WI38 (cell line): ENCODE measurements at regions not wholly inside any gene's neighbourhood (a gene's known extent, or its start where the extent isn't known, plus 50 kb on each side); places are given as distances from the start of the nearest gene placed in this dataset.

ENCODE experiments used
- H3K4me3 ChIP-seq: 2 replicates; pipeline ENCODE4 v1.5.1; 2011; ENCODE audit warnings: low read depth, mild to moderate bottlenecking, control low read depth, low read length
- TF ChIP-seq, protein P1 (sequence below): IDR thresholded peaks from 2 replicates; pipeline ENCODE4 v1.5.1; 2012; ENCODE audit warnings: low read depth, mild to moderate bottlenecking, control low read depth, low read length

DNA sequence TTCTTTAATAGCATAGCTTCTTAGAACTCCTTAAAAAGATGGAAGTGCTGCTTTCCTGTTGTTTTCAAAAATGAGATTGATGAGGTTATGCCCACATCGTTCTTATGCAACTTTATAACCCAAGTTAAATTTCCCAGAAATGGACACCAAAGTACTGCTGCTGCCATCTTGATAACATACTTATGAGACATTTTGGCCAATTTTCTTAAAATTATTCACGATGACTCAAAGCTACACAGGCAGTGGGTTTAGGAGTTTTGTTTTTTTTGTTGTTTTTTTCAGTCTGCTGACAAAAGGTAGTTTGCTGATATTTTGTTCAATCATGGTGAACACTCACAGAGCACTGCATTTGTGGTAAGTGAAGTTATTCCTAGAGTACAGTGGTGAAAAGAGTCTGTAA is 54.9 kb upstream of the RFC3 start:
- H3K4me3 ChIP-seq: no peak overlapping the region
- TF ChIP-seq, protein P1, sequence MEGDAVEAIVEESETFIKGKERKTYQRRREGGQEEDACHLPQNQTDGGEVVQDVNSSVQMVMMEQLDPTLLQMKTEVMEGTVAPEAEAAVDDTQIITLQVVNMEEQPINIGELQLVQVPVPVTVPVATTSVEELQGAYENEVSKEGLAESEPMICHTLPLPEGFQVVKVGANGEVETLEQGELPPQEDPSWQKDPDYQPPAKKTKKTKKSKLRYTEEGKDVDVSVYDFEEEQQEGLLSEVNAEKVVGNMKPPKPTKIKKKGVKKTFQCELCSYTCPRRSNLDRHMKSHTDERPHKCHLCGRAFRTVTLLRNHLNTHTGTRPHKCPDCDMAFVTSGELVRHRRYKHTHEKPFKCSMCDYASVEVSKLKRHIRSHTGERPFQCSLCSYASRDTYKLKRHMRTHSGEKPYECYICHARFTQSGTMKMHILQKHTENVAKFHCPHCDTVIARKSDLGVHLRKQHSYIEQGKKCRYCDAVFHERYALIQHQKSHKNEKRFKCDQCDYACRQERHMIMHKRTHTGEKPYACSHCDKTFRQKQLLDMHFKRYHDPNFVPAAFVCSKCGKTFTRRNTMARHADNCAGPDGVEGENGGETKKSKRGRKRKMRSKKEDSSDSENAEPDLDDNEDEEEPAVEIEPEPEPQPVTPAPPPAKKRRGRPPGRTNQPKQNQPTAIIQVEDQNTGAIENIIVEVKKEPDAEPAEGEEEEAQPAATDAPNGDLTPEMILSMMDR: no peak

DNA sequence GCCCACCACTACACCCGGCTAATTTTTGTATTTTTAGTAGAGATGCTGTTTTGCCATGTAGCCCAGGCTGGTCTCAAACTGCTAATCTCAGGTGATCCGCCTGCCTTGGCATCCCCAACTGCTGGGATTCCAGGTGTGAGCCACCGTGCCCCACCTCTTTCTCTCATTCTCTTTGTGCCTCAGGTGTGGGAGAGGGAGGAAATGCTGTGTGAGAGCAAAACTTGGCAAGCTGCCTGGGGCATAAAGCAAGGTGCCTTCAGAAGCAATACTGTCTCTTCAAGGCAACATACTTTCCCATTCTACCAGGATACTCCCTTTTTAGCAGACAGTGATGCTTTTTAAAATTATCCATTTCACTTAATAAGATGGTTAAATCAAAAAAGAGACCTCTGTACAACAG is 53.2 kb upstream of the RFC3 start:
- H3K4me3 ChIP-seq: no peak overlapping the region
- TF ChIP-seq, protein P1: no peak

DNA sequence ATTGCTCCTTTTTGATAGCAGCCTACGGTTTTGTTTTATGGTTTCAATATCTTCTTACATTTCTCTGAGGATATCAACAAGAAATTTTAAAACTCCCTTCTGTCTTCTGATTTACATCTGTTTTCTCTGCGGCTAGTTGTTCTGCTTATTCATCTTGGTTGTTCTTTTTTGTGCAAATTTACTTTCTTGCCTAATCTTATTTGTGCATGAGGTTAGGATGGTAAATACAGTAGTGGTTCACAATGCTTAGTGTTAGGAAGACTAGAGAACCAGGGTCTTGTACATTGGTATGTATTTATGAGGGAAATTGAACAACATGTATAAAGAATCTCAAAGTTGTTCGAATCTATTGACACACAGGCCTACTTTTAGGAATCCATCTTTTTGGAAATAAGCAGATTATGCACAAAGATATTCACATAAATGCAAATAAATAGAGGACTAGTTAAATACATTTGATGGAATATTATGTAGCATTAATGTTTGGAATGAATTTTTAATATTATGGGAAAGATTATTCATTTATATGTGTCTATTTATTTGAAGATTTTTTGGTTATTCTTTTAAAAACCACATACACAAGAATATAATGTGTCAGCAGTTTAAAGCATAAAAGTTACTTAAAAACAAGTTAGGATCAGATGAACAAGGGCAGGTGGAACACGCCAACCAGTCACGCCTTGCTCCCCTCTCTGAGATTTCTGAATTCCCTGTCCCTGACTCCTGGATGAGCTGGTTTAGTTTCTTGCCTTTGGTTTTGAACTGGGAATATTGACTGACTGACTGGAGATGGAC is 51.4 kb upstream of the RFC3 start:
- TF ChIP-seq, protein P1: no peak
- no peak overlapping the region for H3K4me3 ChIP-seq

DNA sequence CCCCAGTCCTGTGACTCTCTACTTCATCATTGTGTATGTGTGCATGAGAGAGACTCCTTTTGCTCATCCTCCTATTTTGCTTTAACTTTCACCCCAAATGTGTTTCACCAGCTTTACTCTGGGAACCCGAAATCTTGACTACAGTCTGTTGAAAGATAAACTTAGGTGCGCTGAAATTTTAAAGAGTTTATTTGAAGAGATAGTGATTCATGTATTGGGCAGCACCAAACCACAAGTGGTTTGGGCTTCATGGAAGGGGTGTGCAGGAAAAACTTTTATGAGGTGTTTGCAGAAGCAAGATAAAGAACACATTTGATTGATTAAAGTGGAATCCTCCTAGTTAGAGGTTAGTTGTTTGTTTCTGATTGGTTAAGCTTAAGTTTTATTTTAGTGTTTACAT is 50.8 kb upstream of the RFC3 start:
- H3K4me3 ChIP-seq: no peak overlapping the region
- TF ChIP-seq, protein P1: no peak
